ENCODE measurements at regions not wholly inside any gene's neighbourhood (a gene's known extent, or its start where the extent isn't known, plus 50 kb on each side); places are given as distances from the start of the nearest gene placed in this dataset.

DNA sequence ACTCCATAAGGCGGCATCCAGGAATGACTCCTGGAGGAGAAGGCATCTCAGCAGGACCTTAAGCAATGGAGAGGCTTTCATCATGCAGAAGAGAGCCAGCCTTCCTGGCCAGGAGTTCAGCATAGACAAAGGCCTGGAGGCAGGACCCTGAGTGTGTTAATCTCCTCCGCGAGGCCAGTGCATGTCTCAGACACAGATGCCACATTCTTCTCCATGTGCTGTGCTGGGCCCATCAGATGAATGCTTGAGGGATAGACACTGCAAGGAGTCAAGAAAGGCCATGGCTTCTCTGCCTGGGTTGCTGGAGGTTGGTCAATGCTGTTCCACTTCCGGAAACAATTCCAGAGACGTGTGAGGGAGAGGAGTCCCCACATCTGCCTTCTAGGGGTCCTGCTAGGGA lies 147.5 kb downstream of the IRX5 start:
- TF ChIP-seq, protein P1, sequence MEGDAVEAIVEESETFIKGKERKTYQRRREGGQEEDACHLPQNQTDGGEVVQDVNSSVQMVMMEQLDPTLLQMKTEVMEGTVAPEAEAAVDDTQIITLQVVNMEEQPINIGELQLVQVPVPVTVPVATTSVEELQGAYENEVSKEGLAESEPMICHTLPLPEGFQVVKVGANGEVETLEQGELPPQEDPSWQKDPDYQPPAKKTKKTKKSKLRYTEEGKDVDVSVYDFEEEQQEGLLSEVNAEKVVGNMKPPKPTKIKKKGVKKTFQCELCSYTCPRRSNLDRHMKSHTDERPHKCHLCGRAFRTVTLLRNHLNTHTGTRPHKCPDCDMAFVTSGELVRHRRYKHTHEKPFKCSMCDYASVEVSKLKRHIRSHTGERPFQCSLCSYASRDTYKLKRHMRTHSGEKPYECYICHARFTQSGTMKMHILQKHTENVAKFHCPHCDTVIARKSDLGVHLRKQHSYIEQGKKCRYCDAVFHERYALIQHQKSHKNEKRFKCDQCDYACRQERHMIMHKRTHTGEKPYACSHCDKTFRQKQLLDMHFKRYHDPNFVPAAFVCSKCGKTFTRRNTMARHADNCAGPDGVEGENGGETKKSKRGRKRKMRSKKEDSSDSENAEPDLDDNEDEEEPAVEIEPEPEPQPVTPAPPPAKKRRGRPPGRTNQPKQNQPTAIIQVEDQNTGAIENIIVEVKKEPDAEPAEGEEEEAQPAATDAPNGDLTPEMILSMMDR (optimal IDR thresholded peaks at IDR 0.05 in 1 of 3, IDR thresholded peaks at IDR 0.05 in 1 of 3, conservative IDR thresholded peaks at IDR 0.05 in 1 of 3; ENCODE audit: extremely low read depth in 1 of 3, insufficient read depth in 2 of 3, low read length in 3 of 3), result no peak
- no peak for TF ChIP-seq EZH2 (IDR thresholded peaks at IDR 0.05; ENCODE audit: low read length)
